ENCODE measurements at regions not wholly inside any gene's neighbourhood (a gene's known extent, or its start where the extent isn't known, plus 50 kb on each side); places are given as distances from the start of the nearest gene placed in this dataset.

DNA sequence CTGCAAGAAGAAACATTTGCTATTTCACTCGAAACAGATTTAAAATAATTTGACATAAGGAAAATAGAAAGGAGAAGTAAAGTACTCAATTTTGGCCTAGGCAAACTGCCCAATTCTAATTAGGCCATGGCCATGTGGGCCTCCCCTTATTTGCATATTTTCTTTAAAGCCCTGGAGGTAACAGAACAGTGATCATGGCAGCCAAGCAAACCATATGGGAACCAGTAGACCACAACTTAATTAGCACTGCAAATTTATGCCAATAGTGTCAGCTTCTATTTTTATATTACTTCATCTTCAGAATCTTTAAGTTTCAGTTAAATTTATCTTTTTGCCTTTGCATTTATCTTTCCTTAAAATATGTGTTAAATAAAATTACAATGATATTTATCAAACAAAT, 63.3 kb upstream of the THSD7A start:
- DNase-seq, result no peak

DNA sequence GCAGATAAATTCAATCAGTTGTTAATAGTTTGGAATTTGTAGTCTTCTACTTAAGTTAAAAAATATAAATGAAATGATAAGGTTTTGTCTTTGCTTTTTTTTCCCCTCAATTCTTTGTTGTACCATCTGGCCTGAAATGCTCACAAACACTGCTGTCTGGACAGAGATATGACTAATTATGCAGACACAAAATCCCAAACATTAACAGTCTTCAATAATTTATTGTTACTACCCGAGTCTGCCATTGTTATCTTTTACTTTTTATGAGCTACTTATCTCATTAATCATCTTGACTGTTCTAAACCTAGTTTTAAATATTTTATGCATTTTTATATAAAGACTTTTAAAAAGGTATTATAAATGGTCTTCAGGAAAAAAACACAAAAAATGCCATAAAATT, 64.7 kb upstream of the THSD7A start:
- DNase-seq, result no peak

DNA sequence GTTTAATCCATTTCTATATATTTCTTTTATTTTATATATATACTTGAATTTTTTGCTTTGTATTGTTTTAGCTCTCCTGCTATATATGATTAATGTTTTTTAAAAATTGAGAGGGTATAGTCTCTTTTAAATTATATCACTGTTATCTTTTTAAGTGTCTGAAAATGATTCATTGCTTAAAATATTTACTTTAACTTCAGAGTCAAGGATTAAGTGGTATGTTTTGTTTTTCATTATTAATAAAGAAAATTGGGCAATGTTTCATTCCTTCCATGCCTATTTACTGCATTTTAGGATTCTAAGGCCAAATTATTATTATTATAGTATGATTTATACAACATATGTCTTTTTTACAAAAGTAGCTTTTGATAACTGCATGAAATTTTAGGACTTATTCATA, 67.2 kb upstream of the THSD7A start:
- no peak for DNase-seq

DNA sequence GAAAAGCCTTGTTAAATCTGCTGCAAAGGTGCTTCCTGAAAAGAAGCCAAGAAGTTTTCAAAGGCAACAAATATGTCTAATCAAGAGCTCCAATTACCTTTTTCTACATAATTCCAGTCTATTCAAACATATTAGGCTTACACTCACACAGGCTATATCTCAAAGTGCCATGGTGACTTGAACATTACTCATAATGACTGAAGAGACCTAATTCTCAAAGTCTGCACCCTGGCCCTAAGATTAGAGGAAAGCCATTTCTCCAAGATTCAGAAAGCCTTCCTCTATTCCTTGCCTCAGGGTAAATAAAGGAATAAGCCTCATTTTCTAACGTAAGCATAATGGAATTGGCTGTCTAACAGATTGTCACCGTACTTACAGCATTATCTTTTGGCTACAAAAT, 78.3 kb upstream of the THSD7A start:
- DNase-seq, result no peak

DNA sequence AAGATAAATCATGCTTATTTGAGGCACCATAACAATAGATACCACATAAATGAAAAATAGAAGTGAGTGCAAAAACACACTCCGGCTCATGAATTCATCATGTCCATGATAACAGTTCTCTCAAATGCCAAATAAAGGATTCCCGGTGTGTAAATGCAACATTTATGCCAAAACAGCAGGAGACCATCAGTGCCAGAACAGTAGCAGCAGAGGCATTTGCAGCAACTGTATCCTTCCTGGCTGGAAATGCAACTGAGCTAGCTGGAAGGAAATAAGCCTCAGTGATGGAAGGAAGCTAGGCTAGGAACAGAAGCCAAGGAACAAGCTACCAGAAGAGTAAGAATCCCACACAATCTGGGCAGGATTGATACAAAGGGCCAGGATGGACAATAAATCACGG, 79.9 kb upstream of the THSD7A start:
- no peak for DNase-seq

DNA sequence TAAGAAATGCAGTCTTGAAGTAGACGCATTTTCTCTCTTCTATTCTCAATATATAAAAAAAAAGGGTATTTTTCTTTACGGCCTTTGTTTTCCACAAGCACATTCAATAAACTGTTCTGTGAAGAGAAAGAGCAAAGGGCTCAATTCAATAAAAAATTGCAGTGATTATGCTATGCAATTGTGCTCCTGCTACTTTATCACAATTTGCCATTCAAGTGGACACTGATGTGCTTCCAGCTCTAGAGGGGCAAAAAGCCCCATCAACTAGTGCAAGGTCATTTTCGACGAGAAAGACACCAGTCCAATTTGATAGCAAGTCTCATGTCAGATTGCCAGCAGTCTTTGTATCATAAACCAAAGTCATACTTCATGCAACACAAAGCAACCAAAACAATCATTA, 82.6 kb upstream of the THSD7A start:
- DNase-seq, result no peak

DNA sequence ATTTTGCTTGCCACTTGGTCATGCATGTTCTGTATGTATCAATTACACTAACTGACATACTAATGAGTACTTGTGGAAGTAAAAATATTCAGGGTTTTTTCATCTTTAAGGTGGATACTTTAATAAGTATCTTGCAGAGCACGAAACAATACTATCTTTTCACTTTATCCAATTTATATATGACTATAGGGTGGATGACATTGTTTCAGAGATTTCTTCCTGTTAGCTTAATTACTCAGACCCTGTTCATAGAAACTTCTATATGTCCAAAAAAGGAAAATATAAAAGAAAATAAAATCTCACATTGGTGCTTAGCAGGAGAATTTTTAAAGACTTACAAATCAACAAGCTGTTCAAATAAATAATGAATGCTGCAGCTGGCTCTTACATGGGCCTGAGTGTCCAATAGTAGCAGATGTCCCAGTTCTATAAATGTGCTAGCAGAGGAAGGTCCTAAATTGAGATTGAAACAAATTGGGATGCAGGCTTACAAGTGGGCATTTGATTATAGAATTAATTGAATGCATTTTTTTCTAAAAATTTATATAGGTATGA, 91.5 kb upstream of the THSD7A start:
- no peak for DNase-seq

DNA sequence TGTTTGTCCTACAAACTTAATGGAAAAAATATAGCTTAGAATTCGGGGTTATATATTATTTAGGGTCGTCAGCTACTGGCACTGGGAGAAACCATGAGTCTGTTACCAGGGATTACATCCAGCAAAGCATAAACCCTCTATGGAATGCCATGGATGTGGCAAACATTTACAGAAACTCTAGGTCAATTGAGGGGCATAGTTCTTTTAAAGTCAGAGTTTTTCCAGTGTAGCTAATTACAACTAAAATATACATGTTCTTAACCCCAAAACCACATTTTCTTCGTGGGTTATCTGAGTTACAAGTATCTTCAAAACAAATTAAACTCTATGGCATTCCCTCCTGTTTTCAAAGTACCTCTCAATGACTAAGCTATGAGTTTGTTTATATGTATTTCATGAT, 99.3 kb upstream of the THSD7A start:
- DNase-seq, result no peak

DNA sequence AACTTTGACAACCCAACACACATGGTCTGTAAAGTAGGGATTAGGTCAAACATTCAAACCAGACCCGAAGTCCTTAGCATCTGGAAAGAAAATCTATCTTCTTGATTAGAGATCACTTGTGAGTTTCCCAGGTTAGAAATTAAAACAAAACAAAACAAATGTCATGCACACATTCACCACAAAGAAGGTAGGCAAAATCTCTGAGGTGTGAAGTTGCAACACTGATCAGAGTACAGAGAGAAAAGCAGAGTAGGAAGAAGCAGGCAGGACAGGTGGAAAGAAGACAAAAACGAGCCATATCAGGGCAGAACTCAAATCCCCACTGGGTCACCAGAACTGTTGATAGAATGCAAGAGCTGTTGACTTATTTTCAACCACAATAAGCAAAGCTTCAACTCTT, 102.8 kb upstream of the THSD7A start:
- no peak for DNase-seq

DNA sequence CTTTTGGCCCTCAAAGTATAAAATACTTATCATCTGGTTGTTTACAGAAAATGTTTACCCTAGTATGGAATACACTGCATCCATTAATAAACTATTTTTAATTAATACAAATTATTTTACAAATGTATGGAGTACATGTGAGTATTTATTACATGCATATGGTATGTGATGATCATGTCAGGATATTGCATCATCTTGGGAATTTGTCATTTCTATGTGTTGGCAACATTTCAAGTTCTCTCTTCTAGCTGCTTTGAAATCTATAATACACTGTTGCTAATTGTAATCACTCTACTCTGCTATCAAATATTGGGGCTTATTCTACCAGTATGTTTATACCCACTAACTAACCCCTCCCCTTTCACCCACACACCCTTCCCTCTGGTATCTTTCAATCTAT, 103.9 kb upstream of the THSD7A start:
- no peak for DNase-seq

DNA sequence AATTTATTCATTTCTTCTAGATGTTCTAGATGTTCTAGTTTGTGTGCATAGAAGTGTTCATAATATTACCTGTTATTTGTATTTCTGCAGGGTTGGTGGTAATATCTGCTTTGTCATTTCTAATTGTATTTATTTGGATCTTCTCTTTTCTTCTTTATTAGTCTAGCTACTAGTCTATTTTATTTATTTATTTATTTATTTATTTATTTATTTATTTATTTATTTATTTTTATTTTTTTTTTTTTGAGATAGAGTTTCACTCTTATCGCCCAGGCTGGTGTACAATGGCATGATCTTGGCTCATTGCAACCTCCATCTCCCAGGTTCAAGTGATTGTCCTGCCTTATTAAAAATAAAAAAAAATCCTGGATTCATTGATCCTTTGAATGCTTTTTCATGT, 114.8 kb upstream of the THSD7A start:
- no peak for DNase-seq

DNA sequence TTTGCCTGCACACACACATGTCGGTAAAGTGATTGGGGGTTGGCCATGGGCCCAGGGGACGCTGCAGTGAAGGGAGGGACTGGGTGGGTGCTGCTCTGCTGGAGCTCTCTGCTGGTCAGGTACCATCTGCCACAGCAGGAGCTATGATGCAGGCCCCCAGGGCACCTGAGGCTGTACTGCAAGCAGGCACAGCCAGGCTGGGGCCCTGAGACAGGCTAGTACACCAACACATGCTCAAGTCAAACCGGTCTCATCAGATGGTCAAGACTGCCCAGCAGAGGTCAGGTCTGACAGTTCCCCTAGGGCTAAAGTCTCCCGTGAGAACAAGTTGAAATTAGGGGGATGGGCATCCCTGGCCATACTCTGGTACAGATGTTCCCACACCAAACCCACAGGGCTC, 118.3 kb upstream of the THSD7A start:
- DNase-seq, result no peak

DNA sequence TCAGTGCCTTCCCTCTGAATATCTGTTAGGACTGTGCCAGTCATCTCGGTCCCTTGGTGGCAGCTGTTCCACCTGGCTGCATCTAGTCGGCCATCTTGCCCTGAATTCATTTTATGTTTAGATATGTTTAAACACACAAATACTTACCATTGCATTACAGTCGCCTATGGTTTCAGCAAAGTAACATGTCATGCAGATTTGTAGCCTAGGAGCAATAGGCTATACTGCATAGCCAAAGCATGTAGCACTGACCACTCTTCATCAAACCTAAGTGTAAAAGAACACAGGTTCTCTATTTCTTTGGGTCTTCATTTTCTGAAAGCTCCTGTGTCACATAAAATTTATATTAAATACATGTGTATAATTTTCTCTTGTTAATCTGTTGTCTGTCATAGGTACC, 118.9 kb upstream of the THSD7A start:
- no peak for DNase-seq

DNA sequence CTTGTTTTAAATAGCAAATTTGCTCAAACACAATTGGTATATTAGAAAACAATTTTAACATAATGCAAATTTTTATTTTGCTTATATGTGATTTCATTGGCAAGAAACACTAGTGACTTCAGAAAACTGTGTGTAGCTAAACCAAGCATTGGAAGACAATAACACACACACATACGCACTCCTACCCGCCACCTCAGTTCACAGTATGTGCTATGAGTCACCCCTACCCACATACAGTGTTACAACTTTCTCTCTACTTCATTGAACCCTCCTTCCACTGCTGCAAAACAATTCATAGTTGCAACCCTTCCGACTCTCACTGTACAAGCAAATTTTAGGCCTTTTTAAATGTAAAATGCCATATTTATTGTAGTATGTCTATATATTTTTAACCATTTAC, 119.9 kb upstream of the THSD7A start:
- DNase-seq, result no peak

DNA sequence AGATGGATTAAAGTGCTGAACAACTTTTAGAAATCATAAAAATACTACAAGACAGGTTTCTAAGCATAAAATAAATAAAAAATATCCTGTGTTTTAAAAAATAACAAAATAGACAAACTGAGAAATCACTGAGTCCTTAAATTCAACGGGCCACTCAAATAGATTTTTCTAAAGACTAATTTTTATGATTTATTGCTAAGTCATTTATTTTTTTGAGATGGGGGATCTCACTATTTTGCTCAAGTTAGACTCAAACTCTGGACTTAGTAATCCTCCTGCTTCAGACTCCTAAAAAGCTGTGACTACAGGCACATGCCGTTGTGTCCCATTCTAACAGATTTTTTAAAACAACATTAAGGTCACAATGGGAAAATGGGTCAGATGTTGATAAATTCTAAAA, 121.0 kb upstream of the THSD7A start:
- DNase-seq, result no peak

DNA sequence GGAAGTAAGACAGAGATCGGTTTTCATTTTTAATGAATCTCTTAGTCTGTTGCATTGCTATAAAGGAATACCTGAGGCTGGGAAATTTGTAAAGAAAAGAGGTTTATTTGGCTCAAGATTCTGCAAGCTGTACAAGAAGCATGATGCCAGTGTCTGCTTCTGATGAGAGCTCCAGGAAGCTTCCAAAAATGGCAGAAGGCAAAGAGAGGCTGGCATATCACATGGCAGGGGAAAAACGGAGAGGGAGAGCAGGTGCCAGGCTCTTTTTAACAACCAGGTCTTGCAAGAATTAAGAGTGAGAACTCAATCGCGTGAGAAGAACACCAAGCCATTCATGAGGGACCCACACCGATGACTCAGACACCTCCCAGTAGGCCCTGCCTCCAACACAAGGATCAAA, 125.0 kb upstream of the THSD7A start:
- DNase-seq, result no peak

DNA sequence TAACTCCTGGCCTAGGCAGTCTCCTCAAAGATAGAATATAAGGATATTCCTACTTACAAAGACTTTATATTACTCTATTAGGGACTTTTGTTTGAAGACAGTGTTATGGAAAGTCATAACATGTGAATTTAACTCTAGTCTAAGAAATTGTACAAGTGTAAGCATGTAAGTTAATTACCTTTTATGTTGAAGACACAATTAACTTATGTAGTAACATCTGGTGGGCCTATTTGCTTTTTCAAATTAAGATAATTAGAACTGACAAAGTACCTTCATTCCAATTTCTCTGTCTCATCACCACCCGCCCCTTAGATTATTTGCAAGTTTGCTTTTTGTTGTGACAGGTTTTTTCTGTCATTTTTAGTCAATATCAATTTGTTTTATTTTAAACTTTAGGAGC, 126.0 kb upstream of the THSD7A start:
- no peak for DNase-seq

DNA sequence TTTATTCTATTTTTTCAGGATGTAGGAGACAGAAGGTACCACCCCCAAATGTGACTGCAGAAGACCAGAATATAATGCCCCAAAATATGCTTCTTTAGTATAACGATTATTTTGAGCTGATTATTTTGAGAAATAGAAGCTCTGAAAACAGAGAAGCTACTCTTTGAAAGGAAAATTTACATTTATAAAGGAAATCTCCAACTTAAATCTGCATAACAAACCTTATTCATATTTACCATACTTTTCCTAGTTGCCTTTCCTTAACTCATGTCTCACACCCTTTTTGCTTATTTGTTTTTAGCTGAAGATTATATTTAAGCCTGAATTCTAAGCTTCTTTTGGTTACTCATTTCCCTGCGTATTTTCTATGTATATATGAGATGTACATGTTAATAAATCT, 127.1 kb upstream of the THSD7A start:
- no peak for DNase-seq

DNA sequence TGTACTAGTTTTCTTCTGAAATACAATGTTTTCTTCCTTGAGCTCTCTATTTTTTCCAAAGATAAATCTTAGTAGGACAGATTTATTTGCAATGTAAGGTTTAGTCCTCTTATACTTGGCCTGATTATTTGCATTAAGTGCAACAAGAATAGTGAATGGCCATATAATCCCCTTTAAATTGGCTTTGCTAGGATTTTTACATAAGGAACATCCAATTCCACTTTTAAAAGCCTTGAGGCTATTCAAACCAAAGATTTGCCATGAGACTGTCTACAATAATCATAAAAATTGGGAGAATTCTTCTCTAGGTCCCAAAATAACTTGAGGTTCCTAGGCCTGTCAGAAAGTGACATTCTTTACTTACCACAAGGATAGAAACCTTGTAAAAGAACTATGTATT, 128.6 kb upstream of the THSD7A start:
- DNase-seq, result no peak

DNA sequence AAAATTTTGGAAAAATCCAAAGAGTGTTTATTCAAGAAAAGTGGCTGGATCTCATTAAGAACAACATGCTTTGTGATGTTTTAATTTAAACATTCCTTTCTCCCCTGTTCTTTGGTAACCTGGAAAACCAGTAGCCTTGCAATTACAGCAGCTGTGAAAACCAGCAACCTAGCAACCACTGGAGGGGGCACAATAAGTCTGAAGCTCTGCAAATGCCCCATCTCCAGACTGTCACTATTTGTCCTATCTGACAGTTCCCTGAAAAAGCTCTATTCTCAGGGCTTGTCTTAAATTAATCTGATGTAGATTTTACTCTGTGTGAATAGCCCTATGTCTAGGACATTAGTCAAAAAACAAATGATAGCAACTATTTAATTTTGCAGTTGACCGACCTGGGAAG, 137.6 kb upstream of the THSD7A start:
- DNase-seq, result no peak

DNA sequence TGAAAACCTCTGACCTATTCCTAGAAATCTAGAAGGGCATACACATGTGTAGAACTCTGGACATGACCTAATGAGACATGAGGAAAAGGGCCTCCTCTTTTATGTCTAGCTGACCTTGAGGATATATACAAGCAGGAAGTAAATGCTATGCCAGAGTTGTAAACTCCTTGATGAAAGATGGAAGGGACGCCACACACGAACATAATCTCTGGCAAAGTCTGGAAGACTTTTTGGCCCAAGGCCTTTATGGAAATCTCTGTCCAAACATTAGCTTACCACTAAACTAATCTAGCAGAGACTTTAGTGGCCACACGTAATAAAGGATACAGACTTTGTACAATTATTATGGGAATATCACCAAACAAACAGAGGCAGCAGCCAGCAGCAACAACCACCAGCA, 138.1 kb upstream of the THSD7A start:
- DNase-seq, result no peak

DNA sequence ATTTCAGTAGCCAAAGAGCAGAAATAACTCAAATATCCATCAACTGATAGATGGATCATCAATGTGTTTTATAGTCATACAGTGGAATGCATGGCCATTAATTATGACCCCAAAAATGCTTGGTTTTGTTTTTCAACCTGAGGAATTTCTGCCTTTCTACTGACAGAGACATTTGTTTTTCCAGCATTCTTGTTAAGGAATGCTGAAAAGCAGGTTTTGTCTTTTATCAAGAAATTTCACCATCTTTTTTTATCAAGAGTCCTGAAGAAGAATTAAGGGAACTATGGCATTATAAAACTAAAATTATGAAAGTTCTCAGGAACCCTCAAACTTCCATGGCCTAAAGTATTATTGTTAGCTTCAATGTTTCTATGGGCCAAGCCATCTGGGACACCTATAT, 153.4 kb upstream of the THSD7A start:
- DNase-seq, result no peak

DNA sequence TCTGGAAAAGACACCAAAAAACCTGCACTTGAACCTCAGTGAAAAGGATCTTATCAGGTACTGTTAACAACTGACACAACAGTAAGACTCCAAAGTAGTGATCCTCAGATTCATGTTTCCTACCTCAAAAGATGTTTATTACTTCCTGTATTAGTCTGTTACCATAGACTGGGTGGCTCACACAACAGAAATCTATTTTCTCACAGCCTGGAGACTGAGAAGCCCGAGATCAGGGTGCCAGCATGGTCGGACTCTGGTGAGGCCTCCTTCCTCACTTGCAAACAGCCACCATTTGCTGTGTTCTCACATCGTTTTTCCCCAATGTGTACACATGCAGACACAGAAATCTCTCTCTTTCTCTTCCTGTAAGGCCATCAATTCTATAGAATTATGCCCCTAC, 154.0 kb upstream of the THSD7A start:
- DNase-seq, result no peak

DNA sequence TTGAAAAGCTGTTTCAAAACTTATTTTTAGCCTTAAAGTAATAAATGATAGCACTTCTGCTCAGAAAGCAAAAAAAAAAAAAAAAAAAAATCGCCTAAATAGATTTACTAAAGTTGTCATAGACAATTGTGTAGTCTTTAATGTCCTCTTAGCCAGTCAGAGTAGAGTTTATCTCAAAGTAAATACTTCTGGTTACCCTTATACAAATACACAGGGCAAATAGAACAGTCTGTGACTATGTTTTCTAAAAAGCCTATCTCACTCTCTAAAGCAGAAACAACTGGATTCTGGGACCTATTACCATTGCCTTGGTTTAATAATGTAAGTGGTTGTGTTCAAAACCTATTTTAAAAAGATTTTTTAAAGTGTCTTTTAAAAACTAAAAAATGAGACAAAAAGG, 156.2 kb upstream of the THSD7A start:
- DNase-seq, result no peak

DNA sequence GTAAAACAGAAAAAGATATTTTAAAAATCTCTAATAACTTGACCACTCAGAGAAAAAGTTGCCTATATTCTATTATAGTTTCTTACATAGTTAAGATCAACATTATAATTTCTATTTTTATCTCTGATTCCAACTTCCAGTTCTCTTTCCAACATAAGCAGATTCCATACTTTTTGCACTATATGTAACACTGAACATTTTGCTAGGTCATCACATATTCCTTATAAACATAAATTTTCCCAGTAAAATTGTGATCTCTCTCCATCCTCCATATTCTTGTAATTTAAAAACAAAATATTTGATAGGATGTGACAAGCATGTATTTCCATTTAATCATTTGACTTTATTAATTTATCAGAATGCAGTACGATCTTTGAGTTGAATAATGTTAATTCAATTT, 170.4 kb upstream of the THSD7A start:
- no peak for DNase-seq

DNA sequence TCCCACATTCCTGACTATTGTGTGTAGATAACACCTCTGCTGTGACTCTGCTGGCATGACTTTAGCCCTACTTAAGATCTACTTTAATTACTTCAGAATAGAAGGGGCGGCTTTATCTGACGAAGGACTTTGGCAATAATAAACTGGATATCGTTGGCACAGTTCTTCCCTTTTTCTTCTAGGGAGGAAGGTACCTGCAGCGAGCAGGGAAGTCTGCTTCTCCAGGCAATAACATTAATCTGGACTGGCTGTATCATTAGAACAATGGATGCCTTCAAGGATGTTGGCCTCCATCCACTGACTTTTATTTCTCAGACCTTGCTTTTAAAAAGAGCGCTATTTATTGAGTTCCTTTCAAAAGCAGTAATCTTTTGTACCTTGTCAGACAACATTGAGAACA, 172.6 kb upstream of the THSD7A start:
- no peak for DNase-seq

All from SIG-M5 (cell line).